GM21717 (cell line): ENCODE measurements at regions not wholly inside any gene's neighbourhood (a gene's known extent, or its start where the extent isn't known, plus 50 kb on each side); places are given as distances from the start of the nearest gene placed in this dataset.

Experiments used
- ATAC-seq: cut with Tn5 transposase; IDR thresholded peaks from one replicate; pipeline ENCODE4 v1.9.1; 2021; ENCODE audit warnings: mild to moderate bottlenecking, moderate library complexity; ENCODE audit not compliant: unreplicated experiment

DNA sequence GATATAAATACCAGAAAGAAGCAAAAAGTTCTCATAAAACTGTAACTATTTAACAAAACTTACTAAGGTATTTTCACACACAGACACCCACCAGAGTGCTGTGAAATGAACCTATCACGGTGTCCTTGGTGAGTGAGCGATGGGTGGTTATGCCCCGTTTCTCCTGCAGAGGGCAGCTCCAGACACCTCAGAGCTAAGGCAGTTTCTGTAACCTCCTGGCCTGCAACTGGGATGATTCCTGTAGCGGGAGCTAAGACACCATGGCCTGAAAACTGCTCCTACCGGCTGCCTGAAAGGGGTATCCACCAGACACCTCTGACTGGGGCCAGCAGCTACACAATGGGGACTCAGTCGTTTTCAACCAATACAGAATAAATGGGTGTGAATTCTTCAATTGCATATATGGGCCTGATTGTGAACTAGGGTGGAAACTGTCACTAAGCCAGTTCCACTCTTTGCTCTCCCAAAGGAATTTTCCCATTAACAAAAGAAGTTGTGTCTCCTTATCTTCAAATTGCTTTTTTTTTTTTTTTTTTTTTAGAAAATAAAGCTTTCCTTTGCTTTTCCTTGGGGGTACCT, 2375.8 kb upstream of the TENM3 start:
- peak; percentile 99 for ATAC-seq

DNA sequence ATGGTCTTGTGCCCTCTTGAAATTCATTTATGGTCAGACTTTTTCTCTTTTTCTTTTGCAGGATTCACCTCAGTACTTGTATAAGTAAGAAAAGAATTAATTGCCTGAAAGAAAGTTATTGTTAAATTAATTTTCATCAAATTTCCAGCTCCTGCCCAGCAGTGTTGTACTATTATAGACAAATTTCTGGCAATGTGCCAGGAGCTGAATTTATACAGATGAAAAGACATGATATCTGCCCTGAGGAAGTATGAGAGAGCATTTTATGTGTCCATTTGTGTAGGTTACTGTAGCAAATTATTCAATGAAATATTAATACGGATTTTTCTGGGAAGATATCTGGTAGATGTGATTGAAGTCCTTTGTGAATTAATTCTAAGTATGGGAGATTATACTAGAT, 2371.5 kb upstream of the TENM3 start:
- ATAC-seq: no peak

- ATAC-seq: no peak
These were observed 2370.4 kb upstream of the TENM3 start for GRCh38 chr4:179872755-179873154.

DNA sequence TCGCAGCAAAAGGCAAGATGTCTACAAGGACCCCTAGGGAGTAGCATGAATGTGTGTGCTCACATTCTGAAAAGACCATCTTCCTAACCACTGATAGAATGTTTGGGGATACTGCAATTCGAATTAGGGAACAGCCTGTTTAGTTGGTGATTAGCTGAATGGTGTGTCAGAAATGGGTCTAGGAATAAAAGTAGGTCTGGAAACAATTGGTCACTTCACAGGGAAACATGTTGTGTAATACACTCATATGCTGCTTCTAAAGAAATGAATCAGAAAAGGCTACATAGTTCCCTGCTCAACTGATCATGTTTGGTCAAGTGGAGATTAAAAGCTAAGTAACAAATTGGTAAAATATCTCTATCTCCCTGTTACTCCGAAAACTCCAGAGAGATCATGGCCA, 2362.4 kb upstream of the TENM3 start:
- ATAC-seq: no peak

- ATAC-seq: no peak
These were observed 2349.0 kb upstream of the TENM3 start for GRCh38 chr4:179894066-179894778.

DNA sequence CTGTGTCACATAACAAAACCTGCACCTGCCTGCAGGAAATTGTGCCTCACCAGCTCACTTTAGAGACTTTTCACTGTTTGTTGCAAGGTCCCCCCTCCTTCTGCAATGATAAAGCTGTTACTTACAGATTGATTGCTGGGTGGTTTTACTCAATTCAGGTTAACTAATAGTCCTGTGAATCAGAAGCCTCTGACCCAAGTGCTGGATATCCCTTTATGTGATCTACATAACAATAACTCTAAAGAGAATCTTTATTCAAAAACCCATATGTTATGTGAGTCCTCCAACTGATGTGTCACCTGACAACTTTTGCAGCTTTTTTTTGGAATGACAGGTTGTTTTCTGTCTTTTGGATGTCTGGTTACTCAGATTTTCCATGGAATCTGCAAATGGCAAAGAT, 2323.6 kb upstream of the TENM3 start:
- no peak for ATAC-seq

- ATAC-seq: no peak
These were observed 2315.7 kb upstream of the TENM3 start for GRCh38 chr4:179927473-179927872.

GRCh38 chr4:179941911-179942310, 2301.3 kb upstream of the TENM3 start:
- no peak for ATAC-seq

DNA sequence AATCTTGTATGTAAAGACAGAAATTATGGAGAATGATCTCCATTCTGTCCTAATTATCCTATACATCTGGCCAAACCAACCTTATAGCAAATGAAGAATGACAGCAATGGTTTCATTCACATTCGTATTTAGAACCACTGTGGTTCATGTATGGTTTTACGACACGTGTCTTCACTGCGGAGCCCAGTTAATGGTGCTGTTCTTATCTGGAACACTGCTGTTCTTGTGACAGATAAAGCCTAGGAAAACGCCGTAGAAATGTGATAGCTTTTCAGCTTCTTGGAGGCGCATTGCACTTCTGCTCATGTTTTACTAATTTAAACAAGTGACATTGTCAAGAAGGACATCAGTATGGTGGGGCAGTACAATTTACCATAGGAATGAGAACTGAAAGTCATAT, 2266.4 kb upstream of the TENM3 start:
- no peak for ATAC-seq

DNA sequence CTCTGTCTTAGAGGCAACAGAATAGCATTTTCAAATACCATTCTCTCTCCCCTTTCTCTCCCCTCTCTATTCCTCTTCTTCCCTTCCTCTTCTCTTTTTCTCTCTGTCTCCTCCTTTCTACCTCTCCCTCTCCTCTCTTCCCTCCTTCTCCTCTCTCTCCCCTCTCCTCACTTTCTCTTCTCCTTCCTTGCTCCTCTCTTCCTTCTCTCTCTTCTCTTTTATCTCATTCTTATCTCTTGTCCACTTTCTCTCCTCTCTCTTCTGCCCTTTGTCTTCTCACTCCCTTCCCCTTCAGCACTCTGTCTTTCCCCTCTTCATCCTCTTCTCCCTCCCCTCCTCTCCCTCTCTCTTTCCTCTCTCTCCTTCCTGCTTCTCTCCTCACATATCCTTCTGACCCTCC, 2265.8 kb upstream of the TENM3 start:
- ATAC-seq: no peak

- ATAC-seq: no peak
These were observed 2262.0 kb upstream of the TENM3 start for GRCh38 chr4:179981161-179981560.

- ATAC-seq: peak; percentile 100
These were observed 2253.2 kb upstream of the TENM3 start for GRCh38 chr4:179989975-179990374.

DNA sequence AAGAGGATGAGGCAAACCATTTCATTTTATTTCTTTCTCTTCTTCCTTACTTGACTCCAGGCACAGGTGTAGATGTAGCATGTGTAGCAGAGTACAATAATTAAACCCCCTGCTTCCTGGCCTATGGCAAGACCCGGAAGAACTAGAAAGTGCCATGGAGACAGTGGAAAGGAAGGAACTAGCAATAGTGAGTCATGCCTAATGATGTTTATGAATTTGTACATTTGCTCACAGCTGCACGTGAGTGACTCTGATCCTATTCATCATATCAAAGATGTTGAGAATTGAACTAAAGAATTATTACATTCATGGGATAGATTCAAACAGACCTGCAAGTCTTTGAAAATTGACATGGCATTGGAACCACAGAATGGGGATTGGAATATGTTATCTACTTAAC, 2233.9 kb upstream of the TENM3 start:
- ATAC-seq: no peak

- peak; percentile 70 for ATAC-seq
These were observed 2214.5 kb upstream of the TENM3 start for GRCh38 chr4:180028682-180029081.

DNA sequence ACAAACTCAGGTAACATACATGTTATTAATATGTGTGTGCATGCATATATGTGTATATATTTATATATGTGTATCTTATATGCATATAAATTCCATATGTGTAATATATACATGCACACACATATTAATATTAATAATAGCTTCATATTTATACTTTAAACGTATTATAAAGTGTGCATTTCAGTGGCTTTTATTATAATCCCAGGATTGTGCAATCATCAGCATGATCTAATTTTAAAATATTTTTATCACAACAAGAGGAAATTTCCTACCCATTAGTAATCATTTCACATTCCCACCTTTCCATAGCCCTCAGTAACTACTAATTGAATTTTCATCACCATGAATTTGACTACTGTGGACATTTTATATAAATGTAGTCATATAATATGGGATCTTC, 2211.9 kb upstream of the TENM3 start:
- no peak for ATAC-seq

DNA sequence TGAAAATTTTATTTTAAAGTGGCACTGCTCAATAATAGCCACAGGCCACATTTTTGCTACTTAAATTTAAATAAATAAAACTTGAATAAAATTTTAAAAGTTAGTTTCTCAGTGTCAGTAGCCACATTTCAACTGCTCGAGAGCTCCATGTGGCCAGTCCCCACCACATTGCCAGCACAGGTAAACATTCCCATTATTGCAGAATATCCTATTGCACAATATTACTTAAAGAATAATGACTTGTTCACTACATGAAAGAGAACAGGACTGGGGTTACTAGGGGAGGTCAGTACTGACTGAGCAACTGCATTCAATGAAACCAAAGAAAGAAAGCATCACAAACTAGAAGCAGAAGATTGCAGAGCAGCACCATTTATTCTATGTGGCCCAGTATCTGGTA, 2201.6 kb upstream of the TENM3 start:
- ATAC-seq: no peak

DNA sequence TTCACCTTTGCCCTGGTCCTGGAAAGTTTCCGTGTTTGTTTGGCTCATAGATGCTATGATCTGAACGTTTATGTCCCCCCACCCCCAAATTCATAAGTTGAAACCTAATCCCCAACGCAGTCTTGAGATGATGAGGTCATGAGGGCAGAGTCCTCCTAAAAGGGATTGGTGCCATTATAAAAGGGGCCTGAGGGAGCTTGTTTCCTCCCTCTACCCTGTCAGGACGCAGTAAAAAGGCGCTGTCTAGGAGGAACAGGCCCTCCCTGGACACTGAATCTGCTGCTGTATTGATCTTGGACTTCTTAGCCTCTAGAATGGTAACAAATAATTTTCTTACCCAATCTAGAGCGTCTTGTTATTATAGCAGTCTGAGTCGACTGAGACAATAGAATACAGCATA, 2190.6 kb upstream of the TENM3 start:
- no peak for ATAC-seq

GRCh38 chr4:180054291-180054690, 2188.9 kb upstream of the TENM3 start:
- ATAC-seq: no peak

DNA sequence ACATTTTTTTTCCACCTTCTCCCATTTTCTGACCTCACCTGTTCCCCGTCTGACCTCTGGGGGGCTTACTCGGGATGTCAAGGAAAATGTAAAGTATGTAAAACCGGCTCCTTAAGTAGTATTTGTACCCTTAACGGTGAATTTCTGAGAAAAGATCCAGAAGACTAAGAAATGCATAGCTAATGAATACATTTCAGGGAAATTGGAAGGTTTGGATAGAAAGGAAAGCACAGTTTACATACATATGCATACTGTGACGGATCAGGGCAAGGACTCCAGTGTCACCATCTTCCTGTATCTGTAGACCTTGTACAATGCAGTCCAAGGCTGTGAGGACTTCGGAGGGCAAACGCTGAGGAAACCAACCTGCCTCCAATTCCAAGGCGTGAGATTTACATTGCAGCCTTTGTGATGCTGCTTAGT, 2185.9 kb upstream of the TENM3 start:
- ATAC-seq: no peak

DNA sequence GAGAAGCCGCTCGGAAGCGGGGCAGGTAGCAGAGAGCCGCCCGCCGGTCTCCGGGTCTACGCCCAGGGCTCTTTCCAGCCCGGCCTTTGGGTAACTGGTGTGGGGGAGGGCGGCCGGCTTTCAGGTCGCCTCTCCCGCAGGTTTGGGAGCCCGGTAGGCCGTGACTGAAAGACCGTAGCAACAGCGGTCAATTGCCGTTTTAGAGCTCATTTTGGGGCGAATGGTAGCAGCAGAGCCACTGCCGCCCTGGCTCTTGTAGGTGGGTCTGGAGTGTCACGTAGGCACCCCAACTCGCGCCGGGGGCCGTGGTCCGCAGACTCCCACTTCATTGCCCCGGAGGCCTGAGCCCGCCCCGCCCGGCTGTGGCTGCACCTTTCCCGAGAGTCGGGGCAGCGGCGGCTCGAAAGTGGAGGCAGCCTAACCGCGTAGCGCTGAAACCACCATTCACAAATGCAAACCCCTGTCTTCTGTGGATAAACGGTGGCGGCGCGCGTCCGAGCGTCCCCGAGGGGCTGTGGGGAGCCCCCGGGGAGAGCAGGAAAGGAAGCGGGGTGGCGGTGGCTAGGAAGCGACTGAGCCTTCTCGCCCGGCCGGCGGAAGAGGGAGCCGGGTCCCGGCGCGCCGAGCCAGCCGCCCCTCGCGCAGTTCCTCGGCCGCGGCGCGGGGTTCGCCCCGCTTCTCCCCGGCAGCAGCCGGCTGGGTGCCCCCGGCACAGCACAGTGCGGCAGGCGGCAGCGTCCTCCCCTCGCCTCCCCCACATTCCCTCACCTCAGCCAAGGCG, 2185.1 kb upstream of the TENM3 start:
- ATAC-seq: peak; percentile 45

GRCh38 chr4:180058691-180059215, 2184.4 kb upstream of the TENM3 start:
- ATAC-seq: peak; percentile 20
